ENCODE measurements at regions not wholly inside any gene's neighbourhood (a gene's known extent, or its start where the extent isn't known, plus 50 kb on each side); places are given as distances from the start of the nearest gene placed in this dataset.

- ChIA-PET POLR2A (no interaction called here), RAD21 (ENCODE audit: low non-redundant PET in 1 of 2, low total read pairs in 2 of 2, uncharacterized antibody in 2 of 2, unreplicated experiment in 2 of 2) (no interaction called here), CTCF (interaction anchor here (1.2 kb wide), 1 partner anchor 64 kb away, joined by 3 read pairs; no protein-coding TSS in a partner anchor)
- no peak overlapping the region for H3K4me2 ChIP-seq (ENCODE audit: low read length)
- H3K36me3 ChIP-seq (ENCODE audit: control insufficient read depth in 1 of 2, insufficient read depth in 2 of 2, low read length in 2 of 2) = no peaks in the 10 kb centered on the region
- no peak for DNase-seq (ENCODE audit: low read depth, low spot score)
- H3K27ac ChIP-seq (ENCODE audit: low read depth, low read length) = no peak overlapping the region
- peaks cover 22% of the 10 kb centered on the region for H3K27me3 ChIP-seq (ENCODE audit: insufficient read depth, low read length)
- ATAC-seq = no peak
- intact Hi-C loops (cut with micrococcal nuclease) = no loop called here
- H4K20me1 ChIP-seq (ENCODE audit: insufficient read depth) = no peaks in the 10 kb centered on the region
- H3K4me1 ChIP-seq (ENCODE audit: control insufficient read depth in 1 of 2, insufficient read depth in 2 of 2, low read length in 2 of 2) = no peaks in the 10 kb centered on the region
- no peak overlapping the region for H2AFZ ChIP-seq (ENCODE audit: low read depth, low read length, poor library complexity, severe bottlenecking)
- no peaks in the 10 kb centered on the region for H3K79me2 ChIP-seq (ENCODE audit: insufficient read depth, low read length)
- no peak overlapping the region for H3K4me3 ChIP-seq (replicated peaks in 1 of 2; ENCODE audit: low read depth in 1 of 2, low read length in 2 of 2)
- no TSS peak for BruUV-seq (replicated peaks)
- no peaks in the 10 kb centered on the region for H3K9me2 ChIP-seq (ENCODE audit: insufficient read depth)
- no peak overlapping the region for H3K9ac ChIP-seq (ENCODE audit: low read length)
- H3K9me3 ChIP-seq (ENCODE audit: control insufficient read depth in 1 of 2, insufficient read depth in 1 of 2, low read depth in 1 of 2, low read length in 2 of 2) = no peaks in the 10 kb centered on the region
- TF ChIP-seq CEBPB (IDR thresholded peaks at IDR 0.05; ENCODE audit: low read depth) = no peak
- no peak for TF ChIP-seq CBX3 (IDR thresholded peaks at IDR 0.05; ENCODE audit: low read depth)
- no peak for TF ChIP-seq ZBTB33 (IDR thresholded peaks at IDR 0.05; ENCODE audit: extremely low read depth, insufficient replicate concordance, low read length)
- no peak for TF ChIP-seq FOSL1 (IDR thresholded peaks at IDR 0.05; ENCODE audit: low read depth)
- no peak for TF ChIP-seq ZNF274 (IDR thresholded peaks at IDR 0.05; ENCODE audit: low read depth, low read length)
- no peak for TF ChIP-seq YY1 (IDR thresholded peaks at IDR 0.05; ENCODE audit: extremely low read depth, insufficient replicate concordance, low read depth, low read length)
- TF ChIP-seq POLR2A (IDR thresholded peaks at IDR 0.05; ENCODE audit: borderline replicate concordance, extremely low read depth, insufficient read depth, insufficient read length) = no peak
- no peak for TF ChIP-seq CTCF (IDR thresholded peaks at IDR 0.05 in 2 of 3, conservative IDR thresholded peaks at IDR 0.05 in 1 of 3; ENCODE audit: borderline replicate concordance in 1 of 3, insufficient read depth in 1 of 3, low read depth in 2 of 3, low read length in 2 of 3)
Measured at GRCh38 chr22:49241174-49241851, 586.4 kb downstream of the BRD1 start.
